Inflammatory macrophage treated with lipopolysaccharide for 4 hours (primary cell): ENCODE measurements at regions not wholly inside any gene's neighbourhood (a gene's known extent, or its start where the extent isn't known, plus 50 kb on each side); places are given as distances from the start of the nearest gene placed in this dataset.
"Not testable (repeated sequence)": the region's sequence is repeated elsewhere in the genome, so short reads cannot be mapped to it uniquely, and the experiment has no call there.

Source experiments
- DNase-seq: peaks from one replicate; pipeline ENCODE4 v3.0.0-alpha.2; 2020

- DNase-seq: no peak
Measured at GRCh38 chr2:172262486-172262885, 159.8 kb upstream of the DLX2 start.

- not testable (repeated sequence) for DNase-seq
Measured at GRCh38 chr2:172264820-172265219, 162.1 kb upstream of the DLX2 start.

DNA sequence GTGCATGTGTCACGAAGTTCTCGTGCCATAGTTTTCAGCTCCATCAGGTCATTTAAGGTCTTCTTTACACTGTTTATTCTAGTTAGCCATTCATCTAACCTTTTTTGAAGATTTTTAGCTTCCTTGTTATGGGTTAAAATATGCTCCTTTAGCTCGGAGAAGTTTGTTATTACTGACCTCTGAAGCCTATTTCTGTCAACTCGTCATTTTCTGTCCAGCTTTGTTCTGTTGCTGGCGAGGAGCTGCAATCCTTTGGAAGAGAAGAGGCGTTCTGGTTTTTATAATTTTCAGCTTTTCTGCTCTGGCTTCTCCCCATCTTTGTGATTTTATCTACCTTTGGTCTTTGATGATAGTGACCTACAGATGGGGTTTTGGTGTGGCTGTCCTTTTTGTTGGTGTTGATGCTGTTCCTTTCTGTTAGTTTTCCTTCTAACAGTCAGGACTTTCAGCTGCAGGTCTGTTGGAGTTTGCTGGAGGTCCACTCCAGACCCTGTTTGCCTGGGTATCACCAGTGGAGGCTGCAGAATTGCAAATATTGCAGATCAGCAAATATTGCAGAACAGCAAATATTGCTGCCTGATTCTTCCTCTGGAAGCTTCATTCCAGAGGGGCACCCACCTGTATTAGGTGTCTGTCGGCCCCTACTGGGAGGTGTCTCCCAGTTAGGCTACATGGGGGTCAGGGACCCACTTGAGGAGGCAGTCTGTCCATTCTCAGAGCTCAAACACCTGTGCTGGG is 157.7 kb upstream of the ITGA6 start:
- not testable (repeated sequence) for DNase-seq

- DNase-seq: no peak
Measured at GRCh38 chr2:172270278-172271079, 156.9 kb upstream of the ITGA6 start.

DNA sequence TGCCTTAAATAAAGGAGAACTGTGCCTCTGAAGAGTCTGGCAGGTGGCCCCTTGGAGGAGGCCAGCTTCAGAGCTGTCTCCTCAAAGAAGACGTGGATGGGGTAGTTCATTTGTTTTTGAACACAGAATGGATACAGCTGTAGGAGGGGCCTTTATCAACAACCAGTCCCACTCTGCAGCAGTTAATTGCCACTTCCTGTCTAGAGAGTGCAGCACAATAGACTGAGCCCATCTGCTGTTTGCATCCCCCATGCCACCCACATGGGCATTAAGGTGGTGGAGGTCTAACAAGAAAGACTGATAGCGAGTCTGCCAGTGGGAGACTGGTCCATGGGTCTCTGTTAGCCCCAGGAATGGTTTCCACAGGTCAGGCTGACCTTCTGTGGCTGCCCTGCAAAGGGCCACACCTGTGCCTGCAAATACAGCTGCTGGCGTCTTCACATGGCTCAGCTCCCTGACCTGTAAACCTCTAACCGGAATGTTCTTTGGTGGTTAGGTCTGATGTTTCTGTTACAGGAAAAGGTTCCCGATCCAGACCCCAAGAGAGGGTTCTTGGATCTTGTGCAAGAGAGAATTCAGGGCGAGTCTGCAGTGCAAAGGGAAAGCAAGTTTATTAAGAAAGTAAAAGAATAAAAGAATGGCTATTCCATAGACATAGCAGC is 153.3 kb upstream of the ITGA6 start:
- no peak for DNase-seq

- DNase-seq: no peak
Measured at GRCh38 chr2:172275239-172275638, 152.1 kb upstream of the ITGA6 start.

GRCh38 chr2:172276961-172277360 is 150.4 kb upstream of the ITGA6 start:
- DNase-seq: no peak

DNA sequence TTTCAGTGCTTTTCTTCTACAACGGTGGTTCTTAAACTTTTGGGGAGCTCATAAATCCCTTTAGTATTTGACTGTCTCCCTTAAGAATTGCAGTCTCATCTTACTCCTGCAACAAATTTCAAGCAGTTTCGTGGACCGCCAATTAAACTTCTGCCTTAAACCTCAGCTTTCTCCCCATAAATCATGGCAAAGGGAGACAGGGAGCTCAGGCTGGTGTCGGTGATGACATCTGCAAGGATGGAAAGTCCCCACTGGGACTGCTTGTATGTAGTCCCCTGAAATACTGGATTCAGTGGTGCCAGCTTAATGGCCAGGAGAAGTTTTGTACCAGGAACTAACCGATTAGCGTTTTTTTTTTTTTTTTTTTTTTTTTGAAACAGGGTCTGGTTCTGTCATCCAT is 148.7 kb upstream of the ITGA6 start:
- peak; percentile 25 for DNase-seq

DNA sequence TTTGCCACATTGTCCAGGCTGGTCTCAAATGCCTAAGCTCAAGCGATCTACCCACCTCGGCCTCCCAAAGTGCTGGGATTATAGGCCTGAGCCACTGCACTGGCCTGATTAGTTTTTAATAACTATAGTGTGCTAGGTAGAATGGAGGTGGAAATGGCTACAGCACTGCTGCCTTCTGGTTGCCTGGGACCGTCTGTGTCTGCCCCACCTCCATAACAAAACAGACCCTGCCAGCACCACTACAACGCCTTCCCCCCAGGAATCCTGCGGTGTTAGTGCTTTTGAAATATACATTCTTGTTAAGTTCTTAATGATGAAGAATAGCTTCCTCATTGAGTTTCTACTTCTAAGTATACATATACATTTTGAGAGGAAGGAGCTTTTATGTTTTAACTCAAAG is 148.2 kb upstream of the ITGA6 start:
- DNase-seq: no peak

- no peak for DNase-seq
Measured at GRCh38 chr2:172279813-172280212, 147.6 kb upstream of the ITGA6 start.

DNA sequence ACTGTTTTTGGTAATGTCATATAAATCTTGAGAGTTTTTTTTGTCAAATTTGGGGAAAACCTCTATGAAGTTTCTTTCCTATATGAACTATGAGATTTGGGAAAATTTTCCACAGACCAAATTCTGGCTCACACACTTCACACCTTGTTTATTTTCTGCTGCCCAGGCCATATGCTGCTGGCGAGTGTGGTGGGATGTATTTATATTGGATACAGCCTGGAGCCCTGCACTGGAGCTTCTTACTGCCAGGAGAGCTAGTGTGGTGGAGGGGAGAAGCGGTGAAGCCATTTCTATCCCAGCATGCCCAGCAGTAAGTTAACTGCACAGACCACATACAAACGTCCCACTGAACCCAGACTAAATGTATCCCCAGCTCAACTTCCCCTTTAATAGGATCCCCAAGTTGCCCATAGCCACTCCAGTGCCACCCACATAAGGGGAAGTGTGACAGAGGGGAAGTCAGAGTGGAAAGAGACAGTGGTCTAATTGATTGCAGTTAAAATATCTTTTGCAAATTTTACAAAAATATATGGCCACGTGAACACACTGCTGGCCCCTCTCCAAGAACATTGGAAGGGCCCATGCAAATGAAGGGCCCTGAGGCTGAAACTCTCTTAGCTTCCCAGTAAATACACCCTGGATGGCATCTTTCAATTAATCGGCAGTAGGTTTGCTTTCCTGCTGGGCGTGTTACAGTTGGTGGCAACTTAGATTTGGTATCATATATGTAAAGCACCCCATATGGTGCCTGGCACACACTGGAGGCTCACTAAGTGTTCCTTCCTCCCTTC is 146.6 kb upstream of the ITGA6 start:
- peak; percentile 91 for DNase-seq

DNA sequence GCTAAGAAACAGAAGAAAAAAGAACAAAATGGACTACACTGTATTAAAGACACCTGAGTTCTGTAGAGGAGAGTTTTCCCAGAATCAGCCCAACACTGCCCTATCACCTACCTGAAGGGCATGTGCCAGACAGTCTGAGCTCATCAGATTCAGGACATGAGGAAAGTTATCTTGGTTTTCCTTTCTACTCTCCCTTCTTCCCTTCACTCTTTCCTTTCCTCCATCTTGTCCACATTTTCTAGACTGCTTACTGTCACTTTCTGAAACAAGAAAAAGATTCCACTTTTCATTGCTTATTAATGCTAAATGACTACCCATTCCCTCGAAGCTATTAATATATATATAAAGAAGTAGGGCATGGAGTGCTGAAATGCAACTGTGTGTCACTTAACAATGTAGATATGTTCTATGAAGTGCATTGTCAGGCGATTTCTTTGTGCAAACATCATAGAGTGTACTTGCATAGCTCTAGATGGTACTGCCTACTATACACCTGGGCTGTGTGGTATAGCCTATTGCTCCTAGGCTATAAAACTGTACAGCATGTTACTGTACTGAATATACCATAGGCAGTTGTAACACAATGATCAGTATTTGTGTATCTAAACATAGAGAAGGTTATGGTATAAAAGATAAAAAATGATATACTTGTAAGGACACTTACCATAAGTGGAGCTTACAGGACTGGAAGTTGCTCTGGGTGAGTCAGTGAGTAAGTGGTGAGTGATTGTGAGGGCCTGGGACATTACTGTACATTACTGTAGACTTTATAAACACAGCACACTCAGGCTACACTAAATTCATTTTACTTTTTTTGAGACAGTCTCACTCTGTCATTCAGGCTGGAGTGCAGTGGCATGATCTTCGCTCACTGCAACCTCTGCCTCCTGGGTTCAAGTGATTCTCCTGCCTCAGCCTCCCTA is 145.5 kb upstream of the ITGA6 start:
- peak; percentile 59 for DNase-seq

DNA sequence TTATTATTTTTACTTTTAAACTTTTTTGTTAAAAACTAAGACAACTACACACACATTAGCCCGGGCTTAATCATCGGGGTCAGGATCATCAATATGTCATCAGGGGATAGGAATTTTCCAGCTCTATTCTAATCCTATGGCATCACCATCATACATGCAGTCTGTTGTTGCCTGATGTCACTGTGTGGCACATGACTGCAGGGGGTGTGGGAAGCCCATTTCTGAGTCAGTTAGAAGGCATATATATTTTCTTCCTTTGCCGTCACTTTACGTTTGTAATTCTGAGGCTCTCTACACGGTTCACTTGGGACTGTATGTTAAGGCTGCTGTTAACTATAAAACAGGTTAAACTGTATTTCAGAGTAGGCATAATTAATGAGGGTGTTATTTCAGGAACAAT is 144.4 kb upstream of the ITGA6 start:
- DNase-seq: peak; percentile 93

GRCh38 chr2:172283476-172283875 is 143.9 kb upstream of the ITGA6 start:
- DNase-seq: peak; percentile 56

GRCh38 chr2:172284209-172284608 is 143.2 kb upstream of the ITGA6 start:
- no peak for DNase-seq

- DNase-seq: peak; percentile 89
Measured at GRCh38 chr2:172285010-172285621, 142.3 kb upstream of the ITGA6 start.

DNA sequence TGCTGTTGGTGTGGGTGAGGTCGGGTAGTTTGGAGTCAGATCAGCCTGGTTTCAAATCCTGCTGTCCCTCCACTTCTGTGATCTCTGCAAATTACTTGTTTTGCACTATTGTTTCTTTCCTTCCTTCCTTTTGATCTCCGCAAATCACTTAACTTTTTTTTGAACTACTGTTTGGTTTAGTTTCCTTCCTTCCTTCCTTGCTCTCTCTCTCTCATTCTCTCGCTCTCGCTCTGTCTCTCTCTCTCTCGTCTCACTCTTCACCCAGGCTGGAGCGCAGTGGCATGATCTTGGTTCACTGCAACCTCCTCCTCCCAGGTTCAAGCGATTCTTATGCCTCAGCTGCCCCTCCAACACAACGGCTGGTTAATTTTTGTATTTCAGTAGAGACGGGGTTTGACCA is 141.6 kb upstream of the ITGA6 start:
- no peak for DNase-seq

DNA sequence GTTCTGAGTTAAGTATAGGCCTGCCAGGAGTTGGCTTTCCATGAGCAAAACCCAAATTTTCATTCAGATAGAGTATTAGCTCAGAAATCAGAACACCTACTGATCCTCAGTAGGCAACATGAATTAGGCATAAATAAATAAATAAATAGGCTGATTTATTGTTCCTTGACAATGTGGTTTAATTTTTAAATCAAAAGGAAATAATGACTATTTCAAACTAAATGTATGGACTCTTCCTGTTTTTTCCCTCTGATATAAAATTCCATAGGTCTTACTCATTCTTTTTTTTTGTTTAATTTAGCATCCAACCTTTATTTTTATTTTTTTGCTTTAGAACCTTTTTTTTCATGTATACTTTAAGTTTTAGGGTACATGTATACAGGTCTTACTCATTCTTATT is 140.2 kb upstream of the ITGA6 start:
- DNase-seq: no peak

DNA sequence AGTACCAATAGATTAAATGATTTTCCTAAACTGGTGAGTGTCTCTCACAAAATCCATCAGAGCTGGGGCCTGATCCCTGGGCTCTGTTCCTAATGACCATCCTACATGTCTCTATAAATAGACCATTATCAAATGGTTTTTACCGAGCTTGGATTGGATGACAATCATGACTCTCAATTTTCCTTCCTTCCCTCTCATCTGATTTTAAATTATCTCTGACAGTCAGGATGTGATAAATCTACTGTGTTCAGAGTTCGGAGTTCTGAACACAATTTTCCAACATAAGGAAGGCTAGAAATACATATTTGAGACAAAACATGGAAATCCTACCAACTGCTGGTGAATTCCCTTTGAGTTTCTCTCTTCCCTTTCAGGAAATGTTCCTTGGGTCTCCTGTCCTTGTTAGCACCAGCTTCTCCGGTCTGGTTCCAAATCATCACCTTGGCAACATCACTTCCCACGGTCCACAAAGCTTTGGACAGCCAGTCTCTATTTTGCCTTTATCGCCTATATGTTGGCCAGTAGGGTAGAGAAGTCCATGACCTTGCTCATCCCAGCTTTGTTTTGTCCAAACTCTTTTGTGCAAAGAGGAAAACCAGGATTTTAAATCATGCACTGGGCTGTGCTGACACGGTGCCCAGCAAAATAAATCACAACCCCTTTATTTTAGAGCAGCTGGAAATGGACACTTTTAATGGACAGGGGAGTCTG is 139.6 kb upstream of the ITGA6 start:
- no peak for DNase-seq

GRCh38 chr2:172288603-172289002 is 138.8 kb upstream of the ITGA6 start:
- DNase-seq: no peak

GRCh38 chr2:172293952-172294351 is 133.4 kb upstream of the ITGA6 start:
- peak; percentile 57 for DNase-seq
